Erythroblast (primary cell): ENCODE measurements at regions not wholly inside any gene's neighbourhood (a gene's known extent, or its start where the extent isn't known, plus 50 kb on each side); places are given as distances from the start of the nearest gene placed in this dataset.

Source experiments
- GATA1 ChIP-seq: IDR thresholded peaks from 2 replicates; pipeline ENCODE4 v1.6.1; 2011; ENCODE audit warnings: low read depth, mild to moderate bottlenecking, control low read depth, low read length, moderate library complexity
- POLR2A ChIP-seq: IDR thresholded peaks from 2 replicates; pipeline ENCODE4 v1.6.1; 2011; ENCODE audit warnings: mild to moderate bottlenecking, low read length

GRCh38 chr5:28967848-28968247 is 1929.5 kb upstream of the CDH9 start:
- TF ChIP-seq POLR2A, result no peak
- TF ChIP-seq GATA1, result no peak
